ENCODE measurements at regions not wholly inside any gene's neighbourhood (a gene's known extent, or its start where the extent isn't known, plus 50 kb on each side); places are given as distances from the start of the nearest gene placed in this dataset.

GRCh38 chr2:23093513-23093912 is 291.5 kb upstream of the KLHL29 start:
- no peak for DNase-seq
- H3K27me3 ChIP-seq (ENCODE audit: control insufficient read depth, insufficient read depth, low read length) = no peaks in the 10 kb centered on the region
- no peak overlapping the region for H3K4me3 ChIP-seq (ENCODE audit: low read length)
- H3K4me1 ChIP-seq (ENCODE audit: control insufficient read depth, insufficient read depth, low read length) = no peaks in the 10 kb centered on the region
- no peaks in the 10 kb centered on the region for H3K36me3 ChIP-seq (ENCODE audit: control insufficient read depth, insufficient read depth, low read length)
- no peaks in the 10 kb centered on the region for H3K9me3 ChIP-seq (ENCODE audit: control insufficient read depth, low read depth, low read length)
- WGBS (ENCODE audit: insufficient coverage, low lambda C conversion rate) = no CpG with 5 or more reads among the region's 1 CpG
- no peak overlapping the region for H3K27ac ChIP-seq (ENCODE audit: low read length)

GRCh38 chr2:23096906-23097602 is 287.9 kb upstream of the KLHL29 start:
- Histone ChIP-seq H3K9me3 (ENCODE audit: control insufficient read depth, low read depth, low read length) (peaks cover 4% of the 10 kb centered on the region), H3K36me3 (ENCODE audit: control insufficient read depth, insufficient read depth, low read length) (no peaks in the 10 kb centered on the region), H3K27ac (ENCODE audit: low read length) (no peak overlapping the region), H3K27me3 (ENCODE audit: control insufficient read depth, insufficient read depth, low read length) (no peaks in the 10 kb centered on the region), H3K4me3 (ENCODE audit: low read length) (no peak overlapping the region), H3K4me1 (ENCODE audit: control insufficient read depth, insufficient read depth, low read length) (no peaks in the 10 kb centered on the region)
- no CpG with 5 or more reads among the region's 3 CpGs for WGBS (ENCODE audit: insufficient coverage, low lambda C conversion rate)
- DNase-seq = peak in 1 of 2 donors; percentile 19

GRCh38 chr2:23100406-23100805 is 284.6 kb upstream of the KLHL29 start:
- no peak for DNase-seq
- Histone ChIP-seq H3K36me3 (ENCODE audit: control insufficient read depth, insufficient read depth, low read length) (no peaks in the 10 kb centered on the region), H3K27me3 (ENCODE audit: control insufficient read depth, insufficient read depth, low read length) (no peaks in the 10 kb centered on the region), H3K4me3 (ENCODE audit: low read length) (no peak overlapping the region), H3K9me3 (ENCODE audit: control insufficient read depth, low read depth, low read length) (peaks cover 4% of the 10 kb centered on the region), H3K27ac (ENCODE audit: low read length) (no peak overlapping the region), H3K4me1 (ENCODE audit: control insufficient read depth, insufficient read depth, low read length) (no peaks in the 10 kb centered on the region)
- WGBS (ENCODE audit: insufficient coverage, low lambda C conversion rate) = 100% methylated on average over 1 of the region's 2 CpGs

GRCh38 chr2:23106242-23106785 is 278.7 kb upstream of the KLHL29 start:
- no peak for DNase-seq
- no peak overlapping the region for H3K27ac ChIP-seq (ENCODE audit: low read length)
- no peaks in the 10 kb centered on the region for H3K27me3 ChIP-seq (ENCODE audit: control insufficient read depth, insufficient read depth, low read length)
- H3K36me3 ChIP-seq (ENCODE audit: control insufficient read depth, insufficient read depth, low read length) = no peaks in the 10 kb centered on the region
- no peaks in the 10 kb centered on the region for H3K9me3 ChIP-seq (ENCODE audit: control insufficient read depth, low read depth, low read length)
- WGBS (ENCODE audit: insufficient coverage, low lambda C conversion rate) = 61% methylated on average over 4 of the region's 4 CpGs
- no peaks in the 10 kb centered on the region for H3K4me1 ChIP-seq (ENCODE audit: control insufficient read depth, insufficient read depth, low read length)
- no peak overlapping the region for H3K4me3 ChIP-seq (ENCODE audit: low read length)

- no peak for DNase-seq
- Histone ChIP-seq H3K4me3 (ENCODE audit: low read length) (no peak overlapping the region), H3K36me3 (ENCODE audit: control insufficient read depth, insufficient read depth, low read length) (no peaks in the 10 kb centered on the region), H3K27me3 (ENCODE audit: control insufficient read depth, insufficient read depth, low read length) (no peaks in the 10 kb centered on the region), H3K4me1 (ENCODE audit: control insufficient read depth, insufficient read depth, low read length) (no peaks in the 10 kb centered on the region), H3K27ac (ENCODE audit: low read length) (no peak overlapping the region), H3K9me3 (ENCODE audit: control insufficient read depth, low read depth, low read length) (no peaks in the 10 kb centered on the region)
- WGBS (ENCODE audit: insufficient coverage, low lambda C conversion rate) = 70% methylated on average over 2 of the region's 4 CpGs
Measured at GRCh38 chr2:23107327-23107941, 277.5 kb upstream of the KLHL29 start.

GRCh38 chr2:23111263-23111662 is 273.7 kb upstream of the KLHL29 start:
- 100% methylated on average over 1 of the region's 2 CpGs for WGBS (ENCODE audit: insufficient coverage, low lambda C conversion rate)
- no peaks in the 10 kb centered on the region for H3K27me3 ChIP-seq (ENCODE audit: control insufficient read depth, insufficient read depth, low read length)

GRCh38 chr2:23112517-23112916 is 272.5 kb upstream of the KLHL29 start:
- H3K36me3 ChIP-seq (ENCODE audit: control insufficient read depth, insufficient read depth, low read length) = no peaks in the 10 kb centered on the region
- H3K4me3 ChIP-seq (ENCODE audit: low read length) = no peak overlapping the region
- no peaks in the 10 kb centered on the region for H3K4me1 ChIP-seq (ENCODE audit: control insufficient read depth, insufficient read depth, low read length)
- no peaks in the 10 kb centered on the region for H3K9me3 ChIP-seq (ENCODE audit: control insufficient read depth, low read depth, low read length)
- no peak overlapping the region for H3K27ac ChIP-seq (ENCODE audit: low read length)
- 100% methylated on average over 2 of the region's 6 CpGs for WGBS (ENCODE audit: insufficient coverage, low lambda C conversion rate)
- no peak for DNase-seq
- H3K27me3 ChIP-seq (ENCODE audit: control insufficient read depth, insufficient read depth, low read length) = no peaks in the 10 kb centered on the region

More at GRCh38 chr2:23111263-23111662, 273.7 kb upstream of the KLHL29 start:
- no peaks in the 10 kb centered on the region for H3K4me1 ChIP-seq (ENCODE audit: control insufficient read depth, insufficient read depth, low read length)
- no peak for DNase-seq
- no peaks in the 10 kb centered on the region for H3K9me3 ChIP-seq (ENCODE audit: control insufficient read depth, low read depth, low read length)
- no peaks in the 10 kb centered on the region for H3K36me3 ChIP-seq (ENCODE audit: control insufficient read depth, insufficient read depth, low read length)
- H3K4me3 ChIP-seq (ENCODE audit: low read length) = no peak overlapping the region
- no peak overlapping the region for H3K27ac ChIP-seq (ENCODE audit: low read length)

GRCh38 chr2:23114299-23114698 is 270.7 kb upstream of the KLHL29 start:
- no CpG with 5 or more reads among the region's 1 CpG for WGBS (ENCODE audit: insufficient coverage, low lambda C conversion rate)
- Histone ChIP-seq H3K27me3 (ENCODE audit: control insufficient read depth, insufficient read depth, low read length) (no peaks in the 10 kb centered on the region), H3K27ac (ENCODE audit: low read length) (no peak overlapping the region), H3K4me3 (ENCODE audit: low read length) (no peak overlapping the region), H3K4me1 (ENCODE audit: control insufficient read depth, insufficient read depth, low read length) (peaks cover 8% of the 10 kb centered on the region), H3K36me3 (ENCODE audit: control insufficient read depth, insufficient read depth, low read length) (no peaks in the 10 kb centered on the region), H3K9me3 (ENCODE audit: control insufficient read depth, low read depth, low read length) (no peaks in the 10 kb centered on the region)
- no peak for DNase-seq

- DNase-seq = no peak
- WGBS (ENCODE audit: insufficient coverage, low lambda C conversion rate) = no CpG with 5 or more reads among the region's 9 CpGs
- no peaks in the 10 kb centered on the region for H3K27me3 ChIP-seq (ENCODE audit: control insufficient read depth, insufficient read depth, low read length)
- no peak overlapping the region for H3K27ac ChIP-seq (ENCODE audit: low read length)
- H3K9me3 ChIP-seq (ENCODE audit: control insufficient read depth, low read depth, low read length) = no peaks in the 10 kb centered on the region
- H3K4me1 ChIP-seq (ENCODE audit: control insufficient read depth, insufficient read depth, low read length) = peaks cover 31% of the 10 kb centered on the region
- H3K36me3 ChIP-seq (ENCODE audit: control insufficient read depth, insufficient read depth, low read length) = no peaks in the 10 kb centered on the region
- no peak overlapping the region for H3K4me3 ChIP-seq (ENCODE audit: low read length)
Measured at GRCh38 chr2:23118313-23118712, 266.7 kb upstream of the KLHL29 start.

GRCh38 chr2:23118894-23119293 is 266.1 kb upstream of the KLHL29 start:
- Histone ChIP-seq H3K27ac (ENCODE audit: low read length) (peak overlapping the region; percentile 2), H3K4me1 (ENCODE audit: control insufficient read depth, insufficient read depth, low read length) (peaks cover 34% of the 10 kb centered on the region), H3K9me3 (ENCODE audit: control insufficient read depth, low read depth, low read length) (no peaks in the 10 kb centered on the region), H3K4me3 (ENCODE audit: low read length) (no peak overlapping the region), H3K36me3 (ENCODE audit: control insufficient read depth, insufficient read depth, low read length) (no peaks in the 10 kb centered on the region), H3K27me3 (ENCODE audit: control insufficient read depth, insufficient read depth, low read length) (no peaks in the 10 kb centered on the region)
- peak; percentile 63 to 84 for DNase-seq
- WGBS (ENCODE audit: insufficient coverage, low lambda C conversion rate) = 61% methylated on average over 6 of the region's 11 CpGs
